Mesenchymal stem cell (in vitro differentiated cells and primary cell): ENCODE measurements at regions not wholly inside any gene's neighbourhood (a gene's known extent, or its start where the extent isn't known, plus 50 kb on each side); places are given as distances from the start of the nearest gene placed in this dataset.
"Not testable (repeated sequence)": the region's sequence is repeated elsewhere in the genome, so short reads cannot be mapped to it uniquely, and the experiment has no call there.

Experiments
- DNase-seq: peaks from one replicate; pipeline ENCODE4 v3.0.0-alpha.2; 2013
- H2AFZ ChIP-seq: one replicate; pipeline ENCODE4 v1.6.1; 2013; ENCODE audit warnings: low read depth, mild to moderate bottlenecking, control low read depth, inconsistent platforms, low read length, moderate library complexity
- H2AK5ac ChIP-seq: 2 replicates; pipeline ENCODE4 v1.6.1; 2013; ENCODE audit warnings: low read length, moderate library complexity, mild to moderate bottlenecking, inconsistent platforms; ENCODE audit not compliant: severe bottlenecking
- H2BK120ac ChIP-seq: one replicate; pipeline ENCODE4 v1.6.1; 2013; ENCODE audit warnings: low read depth, mild to moderate bottlenecking, inconsistent platforms, low read length, moderate library complexity
- H2BK12ac ChIP-seq, 2 experiments: one replicate each; pipeline ENCODE4 v1.6.1; 2013; ENCODE audit warnings: inconsistent platforms in 2 of 2, low read length in 2 of 2, mild to moderate bottlenecking in 2 of 2, moderate library complexity in 2 of 2, control low read depth in 1 of 2
- H2BK15ac ChIP-seq: one replicate; pipeline ENCODE4 v1.6.1; 2013; ENCODE audit warnings: mild to moderate bottlenecking, low read depth, inconsistent platforms; ENCODE audit not compliant: poor library complexity, severe bottlenecking
- H2BK5ac ChIP-seq: 2 replicates; pipeline ENCODE4 v1.6.1; 2013; ENCODE audit warnings: low read depth, mild to moderate bottlenecking, low read length, control low read depth, inconsistent platforms; ENCODE audit not compliant: poor library complexity, severe bottlenecking
- H3K14ac ChIP-seq, 2 experiments: one replicate each; pipeline ENCODE4 v1.6.1; 2013; ENCODE audit warnings: inconsistent platforms in 2 of 2, low read length in 2 of 2, control low read depth in 1 of 2, mild to moderate bottlenecking in 1 of 2, moderate library complexity in 1 of 2
- H3K18ac ChIP-seq, 2 experiments: one replicate each; pipeline ENCODE4 v1.6.1; 2013; ENCODE audit warnings: inconsistent platforms in 2 of 2, low read length in 2 of 2, control low read depth in 1 of 2, low read depth in 1 of 2, mild to moderate bottlenecking in 1 of 2
- H3K23ac ChIP-seq, 2 experiments: one replicate each; pipeline ENCODE4 v1.6.1; 2013; ENCODE audit warnings: inconsistent platforms in 2 of 2, low read length in 2 of 2, mild to moderate bottlenecking in 2 of 2, moderate library complexity in 2 of 2, control low read depth in 1 of 2
- H3K27ac ChIP-seq: 2 replicates; pipeline ENCODE4 v1.5.1; 2013; ENCODE audit warnings: mild to moderate bottlenecking, moderate library complexity, low read length, control low read depth, inconsistent platforms; ENCODE audit not compliant: poor library complexity, severe bottlenecking
- H3K27me3 ChIP-seq, 2 experiments: 2 replicates each; pipeline versions ENCODE4 v1.6.1 to v1.7.0; 2013; ENCODE audit warnings: low read length in 2 of 2, mild to moderate bottlenecking in 2 of 2, moderate library complexity in 2 of 2, control low read depth in 1 of 2, inconsistent platforms in 1 of 2; ENCODE audit not compliant: control insufficient read depth in 1 of 2, insufficient read depth in 1 of 2
- H3K36me3 ChIP-seq, 2 experiments: 2 replicates each; pipeline versions ENCODE4 v1.6.1 to v1.7.0; 2013; ENCODE audit warnings: low read length in 2 of 2, control low read depth in 1 of 2, inconsistent platforms in 1 of 2, low read depth in 1 of 2, mild to moderate bottlenecking in 1 of 2; ENCODE audit not compliant: insufficient read depth in 2 of 2, control insufficient read depth in 1 of 2
- H3K4ac ChIP-seq, 2 experiments: one replicate each; pipeline ENCODE4 v1.6.1; 2013; ENCODE audit warnings: inconsistent platforms in 2 of 2, low read length in 2 of 2, mild to moderate bottlenecking in 2 of 2, moderate library complexity in 2 of 2, control low read depth in 1 of 2, low read depth in 1 of 2
- H3K4me1 ChIP-seq: 2 replicates; pipeline ENCODE4 v1.6.1; 2013; ENCODE audit warnings: low read depth, low read length, control low read depth; ENCODE audit not compliant: control insufficient read depth, insufficient read depth
- H3K4me2 ChIP-seq: 2 replicates; pipeline ENCODE4 v1.6.1; 2013; ENCODE audit warnings: low read length, mild to moderate bottlenecking, inconsistent platforms; ENCODE audit not compliant: poor library complexity, severe bottlenecking
- H3K4me3 ChIP-seq, 2 experiments: 2 replicates each; pipeline versions ENCODE4 v1.5.1 to v1.7.0; 2013; ENCODE audit warnings: low read length in 2 of 2, mild to moderate bottlenecking in 2 of 2, control low read depth in 1 of 2, low read depth in 1 of 2; ENCODE audit not compliant: insufficient read depth in 1 of 2
- H3K79me1 ChIP-seq: replicated peaks from 2 replicates; pipeline ENCODE4 v1.6.1; 2013; ENCODE audit warnings: mild to moderate bottlenecking, control low read depth, low read length, inconsistent platforms; ENCODE audit not compliant: poor library complexity, severe bottlenecking
- H3K9ac ChIP-seq: 2 replicates; pipeline ENCODE4 v1.7.0; 2013; ENCODE audit warnings: mild to moderate bottlenecking, low read length, moderate library complexity
- H3K9me3 ChIP-seq: 2 replicates; pipeline ENCODE4 v1.7.0; 2013; ENCODE audit warnings: mild to moderate bottlenecking, low read length; ENCODE audit not compliant: control insufficient read depth
- H4K8ac ChIP-seq: one replicate; pipeline ENCODE4 v1.6.1; 2013; ENCODE audit warnings: inconsistent platforms, mild to moderate bottlenecking, low read length, moderate library complexity
- H4K91ac ChIP-seq: one replicate; pipeline ENCODE4 v1.6.1; 2013; ENCODE audit warnings: mild to moderate bottlenecking, low read length, inconsistent platforms
- WGBS: methylation state at CpG from one replicate; pipeline ENCODE4 v1.1.7; 2013; ENCODE audit warnings: mixed read lengths; 5-methylcytosine and 5-hydroxymethylcytosine counted together

- DNase-seq, result no peak
- Histone ChIP-seq H2AK5ac (no peak overlapping the region), H2BK15ac (no peak overlapping the region), H3K4me1 (no peaks in the 10 kb centered on the region), H2BK120ac (no peak overlapping the region), H3K4ac (no peak overlapping the region), H3K9ac (no peak overlapping the region), H3K18ac (no peak overlapping the region), H3K4me3 (no peak overlapping the region), H2BK5ac (no peak overlapping the region), H2BK12ac (no peak overlapping the region), H3K14ac (no peak overlapping the region), H4K8ac (no peak overlapping the region), H3K79me1 (peaks cover 2% of the 10 kb centered on the region), H4K91ac (no peak overlapping the region), H3K9me3 (no peaks in the 10 kb centered on the region), H3K23ac (no peak overlapping the region), H3K27me3 (no peaks in the 10 kb centered on the region), H3K27ac (no peak overlapping the region), H3K4me2 (no peak overlapping the region), H2AFZ (no peak overlapping the region), H3K36me3 (no peaks in the 10 kb centered on the region)
- WGBS, result 100% methylated on average over 1 of the region's 1 CpG
Measured at GRCh38 chr7:112942981-112943380, 143.6 kb downstream of the GPR85 start.

GRCh38 chr7:112942125-112942524 lies 144.5 kb downstream of the GPR85 start:
- H2BK15ac ChIP-seq, H3K36me3 ChIP-seq, H3K9me3 ChIP-seq, H4K91ac ChIP-seq, H3K4me1 ChIP-seq, H4K8ac ChIP-seq, H3K18ac ChIP-seq, DNase-seq, H2AK5ac ChIP-seq, H2AFZ ChIP-seq, H3K4me2 ChIP-seq, H3K79me1 ChIP-seq, H2BK12ac ChIP-seq, H3K27me3 ChIP-seq, H3K23ac ChIP-seq, H3K14ac ChIP-seq, H3K9ac ChIP-seq, H2BK5ac ChIP-seq, H3K27ac ChIP-seq, H3K4ac ChIP-seq, H2BK120ac ChIP-seq, H3K4me3 ChIP-seq: not testable (repeated sequence)
- 92% methylated on average over 5 of the region's 6 CpGs for WGBS

- Histone ChIP-seq H3K4me1 (no peaks in the 10 kb centered on the region), H3K18ac (peak overlapping the region; percentile 75 to 98), H2BK120ac (no peak overlapping the region), H2AK5ac (no peak overlapping the region), H3K27ac (peak overlapping the region; percentile 80), H3K14ac (peak overlapping the region in 1 of 2 experiments; percentile 68), H3K27me3 (no peaks in the 10 kb centered on the region), H2BK12ac (no peak overlapping the region), H3K9ac (peak overlapping the region; percentile 92), H3K79me1 (peaks cover 8% of the 10 kb centered on the region), H4K8ac (peak overlapping the region; percentile 89), H4K91ac (peak overlapping the region; percentile 73), H3K4me3 (peak overlapping the region; percentile 59 to 85), H3K36me3 (no peaks in the 10 kb centered on the region), H3K23ac (no peak overlapping the region), H2AFZ (peak overlapping the region; percentile 90), H3K4ac (peak overlapping the region; percentile 31 to 52), H2BK5ac (peak overlapping the region; percentile 35), H3K9me3 (no peaks in the 10 kb centered on the region), H3K4me2 (peak overlapping the region; percentile 85), H2BK15ac (no peak overlapping the region)
- no peak for DNase-seq
- WGBS, result 19% methylated on average over 6 of the region's 8 CpGs
Measured at GRCh38 chr7:112940314-112940732, 146.3 kb downstream of the GPR85 start.

GRCh38 chr7:112939574-112940313 lies 146.9 kb downstream of the GPR85 start:
- peak overlapping the region in 1 of 2 experiments; percentile 90 for H3K23ac ChIP-seq
- no peak overlapping the region for H2AK5ac ChIP-seq
- DNase-seq, result peak; percentile 99
- H3K4me3 ChIP-seq, result peak overlapping the region; percentile 83 to 85
- peak overlapping the region; percentile 94 for H2AFZ ChIP-seq
- no peaks in the 10 kb centered on the region for H3K4me1 ChIP-seq
- peak overlapping the region in 1 of 2 experiments; percentile 77 for H3K14ac ChIP-seq
- H2BK15ac ChIP-seq, result no peak overlapping the region
- H4K8ac ChIP-seq, result peak overlapping the region; percentile 89
- H3K27ac ChIP-seq, result peak overlapping the region; percentile 80
- H3K9ac ChIP-seq, result peak overlapping the region; percentile 92
- no peaks in the 10 kb centered on the region for H3K27me3 ChIP-seq
- H3K4ac ChIP-seq, result peak overlapping the region; percentile 31 to 52
- peak overlapping the region; percentile 35 for H2BK5ac ChIP-seq
- H3K9me3 ChIP-seq, result no peaks in the 10 kb centered on the region
- peak overlapping the region; percentile 73 for H4K91ac ChIP-seq
- H3K79me1 ChIP-seq, result peaks cover 8% of the 10 kb centered on the region
- H3K36me3 ChIP-seq, result no peaks in the 10 kb centered on the region
- H3K18ac ChIP-seq, result peak overlapping the region; percentile 94 to 98
- H3K4me2 ChIP-seq, result peak overlapping the region; percentile 96
- no peak overlapping the region for H2BK12ac ChIP-seq
- no peak overlapping the region for H2BK120ac ChIP-seq
- WGBS, result under 1% methylated on average over 54 of the region's 55 CpGs
